ENCODE measurements at regions not wholly inside any gene's neighbourhood (a gene's known extent, or its start where the extent isn't known, plus 50 kb on each side); places are given as distances from the start of the nearest gene placed in this dataset.

GRCh38 chr12:126457776-126458175 is 1392.5 kb downstream of the AACS start (continued):
- TF ChIP-seq ZNF462 (CRISPR knock-in tag; IDR thresholded peaks at IDR 0.05) (no peak), NANOG (IDR thresholded peaks at IDR 0.05; ENCODE audit: borderline replicate concordance) (no peak), EZH2phosphoT487 (IDR thresholded peaks at IDR 0.05; ENCODE audit: unreplicated experiment) (no peak), POLR2AphosphoS5 (IDR thresholded peaks at IDR 0.05; ENCODE audit: low read depth) (no peak), JUNB (IDR thresholded peaks at IDR 0.05; ENCODE audit: unreplicated experiment) (no peak)

- Histone ChIP-seq H3K27me3 (ENCODE audit: insufficient read depth) (no peaks in the 10 kb centered on the region), H2AFZ (no peak overlapping the region), H3K36me3 (ENCODE audit: insufficient read depth) (no peaks in the 10 kb centered on the region), H4K20me1 (replicated peaks; ENCODE audit: insufficient read depth) (no peaks in the 10 kb centered on the region), H3K4me1 (ENCODE audit: insufficient read depth) (no peaks in the 10 kb centered on the region), H3K79me2 (replicated peaks; ENCODE audit: insufficient read depth) (no peaks in the 10 kb centered on the region), H3K4me2 (no peak overlapping the region), H3K4me3 (no peak overlapping the region), H3K27ac (ENCODE audit: low read depth) (no peak overlapping the region), H3F3A (replicated peaks; ENCODE audit: low read depth) (no peaks in the 10 kb centered on the region), H3K9me2 (ENCODE audit: insufficient read depth) (no peaks in the 10 kb centered on the region)
- H3K9me3 Mint-ChIP-seq: peaks cover 90% of the 10 kb centered on the region
- H3K36me3 Mint-ChIP-seq (ENCODE audit: low read depth): peaks cover 26% of the 10 kb centered on the region
- no peak overlapping the region for H3K4me3 Mint-ChIP-seq
- H3K27me3 Mint-ChIP-seq (ENCODE audit: insufficient read depth, low read depth, poor library complexity): peaks cover 5% of the 10 kb centered on the region
- no peak overlapping the region for H3K27ac Mint-ChIP-seq
- ATAC-seq (no peak), DNase-seq (ENCODE audit: low spot score) (no peak)
- no peaks in the 10 kb centered on the region for H3K4me1 Mint-ChIP-seq
- no peak for TF ChIP-seq CTCF (conservative IDR thresholded peaks at IDR 0.05; ENCODE audit: low read depth in 2 of 2)
- no peak for TF ChIP-seq JUNB (IDR thresholded peaks at IDR 0.05; ENCODE audit: unreplicated experiment)
- no peak for TF ChIP-seq EZH2 (IDR thresholded peaks at IDR 0.05; ENCODE audit: low read depth, unreplicated experiment)
- no peak for TF ChIP-seq ZNF331 (CRISPR knock-in tag; IDR thresholded peaks at IDR 0.05; ENCODE audit: low read depth)
- TF ChIP-seq STAT1 (IDR thresholded peaks at IDR 0.05; ENCODE audit: unreplicated experiment): no peak
- no peak for TF ChIP-seq POLR2AphosphoS5 (IDR thresholded peaks at IDR 0.05; ENCODE audit: low read depth)
- no peak for TF ChIP-seq REST (IDR thresholded peaks at IDR 0.05; ENCODE audit: unreplicated experiment)
- no peak for TF ChIP-seq NANOG (IDR thresholded peaks at IDR 0.05; ENCODE audit: borderline replicate concordance)
- no peak for TF ChIP-seq ETS1 (IDR thresholded peaks at IDR 0.05)
- no peak for TF ChIP-seq CREB1 (CRISPR knock-in tag; IDR thresholded peaks at IDR 0.05; ENCODE audit: low read depth)
- no peak for TF ChIP-seq ZNF114 (CRISPR knock-in tag; IDR thresholded peaks at IDR 0.05)
- TF ChIP-seq EZH2phosphoT487 (IDR thresholded peaks at IDR 0.05; ENCODE audit: unreplicated experiment): no peak
Observed at GRCh38 chr12:126464153-126464552, 1398.9 kb downstream of the AACS start.
